ENCODE measurements at regions not wholly inside any gene's neighbourhood (a gene's known extent, or its start where the extent isn't known, plus 50 kb on each side); places are given as distances from the start of the nearest gene placed in this dataset.
"Not testable (repeated sequence)": the region's sequence is repeated elsewhere in the genome, so short reads cannot be mapped to it uniquely, and the experiment has no call there.

DNA sequence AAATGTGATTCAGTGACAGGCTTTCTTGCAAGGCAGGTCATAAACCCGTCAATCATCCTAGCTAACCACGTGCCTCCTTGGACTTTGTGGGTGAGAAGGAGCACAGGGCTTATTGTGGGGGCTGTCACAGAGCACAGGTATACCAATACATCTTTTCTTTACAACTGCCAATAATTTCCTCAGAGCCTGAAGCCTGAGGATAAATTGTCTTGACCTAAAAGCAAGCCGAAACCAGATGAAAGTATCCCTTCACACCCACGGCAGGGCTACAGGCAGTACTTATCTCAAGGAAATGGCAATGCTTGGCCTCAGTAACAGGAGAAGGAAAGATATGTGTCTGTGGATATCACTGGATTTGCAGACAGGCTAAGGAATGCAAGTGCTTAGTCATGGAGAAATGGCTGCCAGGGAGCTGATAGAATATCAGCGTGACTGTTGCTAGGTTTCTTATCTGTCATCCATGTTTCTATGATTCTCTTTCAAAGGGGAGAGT is 90.3 kb upstream of the ZNF366 start:
- in situ Hi-C loops (cut with MboI; ENCODE audit: low sequenced_read_pairs, unreplicated experiment), result no loop called here
- TF ChIP-seq, protein P1, sequence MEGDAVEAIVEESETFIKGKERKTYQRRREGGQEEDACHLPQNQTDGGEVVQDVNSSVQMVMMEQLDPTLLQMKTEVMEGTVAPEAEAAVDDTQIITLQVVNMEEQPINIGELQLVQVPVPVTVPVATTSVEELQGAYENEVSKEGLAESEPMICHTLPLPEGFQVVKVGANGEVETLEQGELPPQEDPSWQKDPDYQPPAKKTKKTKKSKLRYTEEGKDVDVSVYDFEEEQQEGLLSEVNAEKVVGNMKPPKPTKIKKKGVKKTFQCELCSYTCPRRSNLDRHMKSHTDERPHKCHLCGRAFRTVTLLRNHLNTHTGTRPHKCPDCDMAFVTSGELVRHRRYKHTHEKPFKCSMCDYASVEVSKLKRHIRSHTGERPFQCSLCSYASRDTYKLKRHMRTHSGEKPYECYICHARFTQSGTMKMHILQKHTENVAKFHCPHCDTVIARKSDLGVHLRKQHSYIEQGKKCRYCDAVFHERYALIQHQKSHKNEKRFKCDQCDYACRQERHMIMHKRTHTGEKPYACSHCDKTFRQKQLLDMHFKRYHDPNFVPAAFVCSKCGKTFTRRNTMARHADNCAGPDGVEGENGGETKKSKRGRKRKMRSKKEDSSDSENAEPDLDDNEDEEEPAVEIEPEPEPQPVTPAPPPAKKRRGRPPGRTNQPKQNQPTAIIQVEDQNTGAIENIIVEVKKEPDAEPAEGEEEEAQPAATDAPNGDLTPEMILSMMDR (IDR thresholded peaks at IDR 0.05; ENCODE audit: borderline replicate concordance, control extremely low read depth, extremely low read depth, insufficient read depth, missing control alignments), result no peak
- no peak for DNase-seq (ENCODE audit: low spot score)

DNA sequence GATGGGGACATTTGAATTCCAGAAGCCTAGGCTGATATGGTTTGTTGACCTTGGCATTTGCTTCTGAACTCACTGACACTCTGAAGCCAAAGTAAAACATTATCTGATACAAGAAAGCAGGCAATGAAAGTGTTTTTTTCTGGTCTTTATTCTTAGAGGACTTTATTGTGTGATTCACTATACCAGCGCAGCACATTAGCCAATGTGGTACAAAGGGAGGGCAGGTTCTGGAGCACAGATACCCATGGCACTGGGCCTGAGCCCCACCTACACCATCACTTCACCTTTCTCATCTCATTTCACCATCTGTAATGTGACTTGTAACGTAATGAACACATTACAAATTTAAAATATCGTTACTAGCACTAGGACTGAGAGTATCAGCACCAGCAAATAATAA is 89.7 kb upstream of the ZNF366 start:
- no peak for DNase-seq (ENCODE audit: low spot score)
- TF ChIP-seq, protein P1 (IDR thresholded peaks at IDR 0.05; ENCODE audit: borderline replicate concordance, control extremely low read depth, extremely low read depth, insufficient read depth, missing control alignments), result no peak
- in situ Hi-C loops (cut with MboI; ENCODE audit: low sequenced_read_pairs, unreplicated experiment), result no loop called here

DNA sequence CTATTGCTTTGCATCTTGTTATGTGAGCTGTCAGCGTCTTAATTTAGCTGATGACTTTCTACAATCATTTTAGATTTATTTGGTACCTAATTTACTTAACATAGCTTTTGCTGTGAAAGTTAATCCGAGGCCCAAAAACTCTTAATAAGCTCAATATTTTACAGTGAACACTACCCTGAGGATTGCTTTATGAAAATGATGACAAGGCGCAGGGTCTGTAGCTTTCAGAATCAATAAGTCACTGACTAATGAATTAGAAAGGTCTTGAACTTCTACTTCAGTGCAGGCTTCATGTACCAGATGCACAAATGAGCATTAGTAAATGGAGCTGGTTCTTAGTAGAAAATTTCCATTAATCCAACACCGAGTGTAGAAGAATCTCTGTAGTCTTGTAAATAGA is 81.4 kb upstream of the ZNF366 start:
- TF ChIP-seq, protein P1 (IDR thresholded peaks at IDR 0.05; ENCODE audit: borderline replicate concordance, control extremely low read depth, extremely low read depth, insufficient read depth, missing control alignments), result no peak
- in situ Hi-C loops (cut with MboI; ENCODE audit: low sequenced_read_pairs, unreplicated experiment), result no loop called here

DNA sequence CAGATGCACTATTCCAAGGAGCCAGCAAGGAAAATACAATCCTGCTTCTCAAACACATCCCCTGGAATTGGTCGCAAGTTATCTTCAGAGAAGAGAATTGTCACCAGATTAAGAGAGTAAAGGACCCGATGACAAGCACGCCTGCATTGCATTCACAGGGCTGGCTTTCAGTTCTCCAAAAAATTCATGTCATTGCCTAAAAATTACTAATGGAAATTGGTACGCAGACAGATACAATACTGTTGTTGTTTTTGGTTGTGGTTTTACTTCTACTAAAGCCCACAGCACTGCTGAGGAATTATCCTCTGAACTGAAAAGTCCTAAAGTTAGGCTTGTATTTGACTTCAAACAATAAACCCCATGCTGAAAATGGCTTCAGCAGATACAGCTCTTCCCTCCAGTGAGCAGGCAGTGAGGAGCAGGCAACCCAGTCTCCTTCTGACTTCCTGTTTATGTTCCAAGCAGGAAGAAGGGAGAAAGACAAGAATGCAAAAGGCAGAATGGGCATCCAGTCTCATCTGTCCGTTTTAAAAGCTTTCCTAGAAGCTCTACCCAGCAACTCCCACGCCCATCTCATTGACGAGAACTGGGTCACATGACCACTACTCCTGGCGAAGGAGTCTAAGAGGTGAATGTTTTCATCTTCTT is 80.6 kb upstream of the ZNF366 start:
- DNase-seq (ENCODE audit: low spot score), result no peak
- in situ Hi-C loops (cut with MboI; ENCODE audit: low sequenced_read_pairs, unreplicated experiment), result no loop called here
- TF ChIP-seq, protein P1 (IDR thresholded peaks at IDR 0.05; ENCODE audit: borderline replicate concordance, control extremely low read depth, extremely low read depth, insufficient read depth, missing control alignments), result no peak

More for the DNA sequence above, 81.4 kb upstream of the ZNF366 start:
- no peak for DNase-seq (ENCODE audit: low spot score)

DNA sequence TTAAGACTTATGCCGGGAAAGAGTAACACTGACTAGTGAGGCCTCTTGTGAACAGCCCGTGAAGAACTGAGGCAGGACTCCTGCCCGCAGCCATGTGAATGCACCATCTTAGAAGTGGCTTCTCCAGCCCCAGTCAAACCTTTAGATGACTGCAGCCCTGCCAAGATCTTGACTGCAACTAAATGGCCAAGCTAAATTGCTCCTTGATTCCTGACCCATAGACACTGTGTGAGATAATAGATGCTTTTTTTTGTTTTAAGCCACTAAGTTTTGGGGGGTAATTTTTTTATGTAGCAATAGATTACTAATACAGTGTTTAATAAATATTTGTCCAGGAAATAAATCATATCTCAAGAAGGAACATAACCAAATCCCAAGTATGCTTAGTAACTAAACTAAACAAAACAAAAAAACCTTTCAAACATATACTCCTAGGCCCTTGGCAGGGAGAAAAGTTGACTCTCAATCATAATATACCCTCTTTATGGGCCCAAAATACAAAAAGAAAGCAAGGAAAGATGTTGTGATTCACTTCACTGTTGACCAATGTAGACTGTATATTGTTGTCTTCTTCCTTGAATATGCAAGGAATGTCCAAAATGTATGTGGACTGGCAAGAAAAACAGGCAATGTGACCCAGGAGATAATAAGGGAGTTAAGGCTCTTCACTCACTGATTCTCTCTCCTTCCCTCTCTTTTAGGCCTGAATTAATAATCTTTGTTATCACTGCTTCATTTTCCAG is 79.7 kb upstream of the ZNF366 start:
- DNase-seq (ENCODE audit: low spot score), result no peak
- TF ChIP-seq, protein P1 (IDR thresholded peaks at IDR 0.05; ENCODE audit: borderline replicate concordance, control extremely low read depth, extremely low read depth, insufficient read depth, missing control alignments), result no peak

DNA sequence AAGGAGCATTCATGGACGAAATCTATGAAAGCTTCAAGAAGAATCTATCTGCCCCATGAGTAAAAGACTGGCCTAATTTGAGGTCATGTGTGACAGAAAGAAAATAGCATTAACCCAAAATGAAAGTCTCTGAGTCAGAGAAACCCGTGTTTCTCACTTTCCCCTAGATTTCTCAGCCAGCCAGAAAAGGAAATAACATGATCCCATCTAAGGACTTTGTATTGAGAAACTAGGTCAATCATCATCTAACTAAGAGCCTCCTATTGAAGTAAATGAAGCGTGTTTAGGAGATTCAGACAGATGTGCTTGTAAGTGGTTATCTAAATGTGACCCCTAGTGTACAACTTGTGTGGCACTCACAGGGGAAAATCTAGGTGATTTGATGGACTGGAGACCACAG is 77.3 kb upstream of the ZNF366 start:
- TF ChIP-seq, protein P1 (IDR thresholded peaks at IDR 0.05; ENCODE audit: borderline replicate concordance, control extremely low read depth, extremely low read depth, insufficient read depth, missing control alignments), result no peak
- DNase-seq (ENCODE audit: low spot score), result peak; percentile 40
- in situ Hi-C loops (cut with MboI; ENCODE audit: low sequenced_read_pairs, unreplicated experiment), result no loop called here

More for the DNA sequence above, 79.7 kb upstream of the ZNF366 start:
- in situ Hi-C loops (cut with MboI; ENCODE audit: low sequenced_read_pairs, unreplicated experiment), result no loop called here

DNA sequence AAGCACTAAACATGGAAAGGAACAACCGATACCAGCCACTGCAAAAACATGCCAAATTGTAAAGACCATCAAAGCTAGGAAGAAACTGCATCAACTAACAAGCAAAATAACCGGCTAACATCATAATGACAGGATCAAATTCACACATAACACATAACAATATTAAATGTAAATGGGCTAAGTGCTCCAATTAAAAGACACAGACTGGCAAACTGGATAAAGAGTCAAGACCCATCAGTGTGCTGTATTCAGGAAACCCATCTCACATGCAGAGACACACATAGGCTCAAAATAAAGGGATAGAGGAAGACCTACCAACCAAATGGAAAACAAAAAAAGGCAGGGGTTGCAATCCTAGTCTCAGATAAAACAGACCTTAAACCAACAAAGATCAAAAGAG is 72.1 kb upstream of the ZNF366 start:
- DNase-seq (ENCODE audit: low spot score); in situ Hi-C loops (cut with MboI; ENCODE audit: low sequenced_read_pairs, unreplicated experiment): not testable (repeated sequence)
